Activated CD8-positive, alpha-beta T cell treated with anti-CD3 and anti-CD28 coated beads for 36 hours (primary cell): ENCODE measurements at regions not wholly inside any gene's neighbourhood (a gene's known extent, or its start where the extent isn't known, plus 50 kb on each side); places are given as distances from the start of the nearest gene placed in this dataset.

Experiments
- ATAC-seq: fragments of 200-7000 bp; cut with Tn5 transposase; one replicate; pipeline ENCODE4 v1.10.0; 2021; ENCODE audit warnings: mild to moderate bottlenecking, moderate library complexity
- CTCF ChIA-PET: fragments of 350-600 bp; sonication (Branson Sonifier 250); formaldehyde crosslinking; loops from one replicate; lab custom pipeline; 2021; ENCODE audit warnings: antibody characterized with exemption; lab: Charles Lee
- POLR2A ChIA-PET: fragments of 350-600 bp; sonication (Branson Sonifier 250); formaldehyde crosslinking; loops from one replicate; lab custom pipeline; 2021; ENCODE audit warnings: antibody characterized with exemption; lab: Charles Lee
- DNase-seq: peaks from one replicate; pipeline ENCODE4 v3.0.0-alpha.2; 2020
- H3K27ac Mint-ChIP-seq: one replicate; pipeline ENCODE4 v1.8.0; 2021; ENCODE audit warnings: mild to moderate bottlenecking, mixed read lengths
- H3K27me3 Mint-ChIP-seq: one replicate; pipeline ENCODE4 v1.8.0; 2021; ENCODE audit warnings: mixed read lengths
- H3K36me3 Mint-ChIP-seq: one replicate; pipeline ENCODE4 v1.8.0; 2021; ENCODE audit warnings: low read depth, mixed read lengths
- H3K4me1 Mint-ChIP-seq: one replicate; pipeline ENCODE4 v1.8.0; 2021; ENCODE audit warnings: low read depth, mixed read lengths
- H3K4me3 Mint-ChIP-seq: one replicate; pipeline ENCODE4 v1.8.0; 2021; ENCODE audit warnings: mild to moderate bottlenecking, moderate library complexity, mixed read lengths
- H3K9me3 Mint-ChIP-seq: one replicate; pipeline ENCODE4 v1.8.0; 2021; ENCODE audit warnings: mixed read lengths
- CTCF ChIP-seq: fragments of 200-600 bp; IDR thresholded peaks from one replicate; pipeline ENCODE4 v1.8.0; 2022; ENCODE audit warnings: antibody characterized with exemption, mild to moderate bottlenecking
- intact Hi-C: fragments of 100-400 bp; cut with micrococcal nuclease; formaldehyde crosslinking; loops from one replicate; pipeline ENCODE4 v1.10.0; 2022

- ATAC-seq = no peak
- Mint-ChIP-seq H3K36me3 (no peaks in the 10 kb centered on the region), H3K27me3 (no peaks in the 10 kb centered on the region), H3K4me3 (no peak overlapping the region), H3K4me1 (no peaks in the 10 kb centered on the region), H3K27ac (no peak overlapping the region), H3K9me3 (peaks cover 30% of the 10 kb centered on the region)
- no peak for TF ChIP-seq CTCF
- no peak for DNase-seq
- intact Hi-C loops = no loop called here
- ChIA-PET POLR2A (no interaction called here), CTCF (no interaction called here)
Observed at GRCh38 chr2:77831471-77831870, 309.3 kb upstream of the LRRTM4 start.

- Mint-ChIP-seq H3K27ac (no peak overlapping the region), H3K4me3 (no peak overlapping the region), H3K4me1 (no peaks in the 10 kb centered on the region), H3K27me3 (no peaks in the 10 kb centered on the region), H3K9me3 (peaks cover 26% of the 10 kb centered on the region), H3K36me3 (no peaks in the 10 kb centered on the region)
- no peak for TF ChIP-seq CTCF
- ChIA-PET CTCF (no interaction called here), POLR2A (no interaction called here)
- DNase-seq (no peak), ATAC-seq (no peak)
- intact Hi-C loops = no loop called here
Observed at GRCh38 chr2:77831898-77832297, 309.7 kb upstream of the LRRTM4 start.

- H3K27me3 Mint-ChIP-seq = no peaks in the 10 kb centered on the region
- no peaks in the 10 kb centered on the region for H3K4me1 Mint-ChIP-seq
- DNase-seq (no peak), ATAC-seq (no peak)
- no peak overlapping the region for H3K27ac Mint-ChIP-seq
- POLR2A ChIA-PET = no interaction called here
- no peak for TF ChIP-seq CTCF
- H3K36me3 Mint-ChIP-seq = no peaks in the 10 kb centered on the region
- CTCF ChIA-PET = no interaction called here
- intact Hi-C loops = no loop called here
- H3K9me3 Mint-ChIP-seq = peaks cover 19% of the 10 kb centered on the region
- no peak overlapping the region for H3K4me3 Mint-ChIP-seq
Observed at GRCh38 chr2:77834360-77835002, 312.3 kb upstream of the LRRTM4 start.

- H3K4me3 Mint-ChIP-seq = no peak overlapping the region
- POLR2A ChIA-PET = no interaction called here
- TF ChIP-seq CTCF = no peak
- no peaks in the 10 kb centered on the region for H3K4me1 Mint-ChIP-seq
- H3K36me3 Mint-ChIP-seq = no peaks in the 10 kb centered on the region
- ATAC-seq (no peak), DNase-seq (no peak)
- peaks cover 18% of the 10 kb centered on the region for H3K9me3 Mint-ChIP-seq
- intact Hi-C loops = no loop called here
- no peak overlapping the region for H3K27ac Mint-ChIP-seq
- H3K27me3 Mint-ChIP-seq = no peaks in the 10 kb centered on the region
- CTCF ChIA-PET = no interaction called here
Observed at GRCh38 chr2:77838441-77838840, 316.3 kb upstream of the LRRTM4 start.

GRCh38 chr2:77839102-77839501 lies 316.9 kb upstream of the LRRTM4 start:
- Mint-ChIP-seq H3K9me3 (peaks cover 18% of the 10 kb centered on the region), H3K4me1 (no peaks in the 10 kb centered on the region), H3K36me3 (no peaks in the 10 kb centered on the region), H3K4me3 (no peak overlapping the region), H3K27me3 (no peaks in the 10 kb centered on the region), H3K27ac (no peak overlapping the region)
- DNase-seq (no peak), ATAC-seq (no peak)
- intact Hi-C loops = no loop called here
- ChIA-PET CTCF (no interaction called here), POLR2A (no interaction called here)
- no peak for TF ChIP-seq CTCF
